HPDE6-E6E7 (cell line): ENCODE measurements at regions not wholly inside any gene's neighbourhood (a gene's known extent, or its start where the extent isn't known, plus 50 kb on each side); places are given as distances from the start of the nearest gene placed in this dataset.
"Not testable (repeated sequence)": the region's sequence is repeated elsewhere in the genome, so short reads cannot be mapped to it uniquely, and the experiment has no call there.

Experiments
- DNase-seq: peaks from one replicate; pipeline ENCODE4 v3.0.0; 2011; ENCODE audit warnings: missing footprints; ENCODE audit errors: extremely low spot score

- no peak for DNase-seq
Measured at GRCh38 chr1:234845097-234845660, 235.2 kb upstream of the IRF2BP2 start.

DNA sequence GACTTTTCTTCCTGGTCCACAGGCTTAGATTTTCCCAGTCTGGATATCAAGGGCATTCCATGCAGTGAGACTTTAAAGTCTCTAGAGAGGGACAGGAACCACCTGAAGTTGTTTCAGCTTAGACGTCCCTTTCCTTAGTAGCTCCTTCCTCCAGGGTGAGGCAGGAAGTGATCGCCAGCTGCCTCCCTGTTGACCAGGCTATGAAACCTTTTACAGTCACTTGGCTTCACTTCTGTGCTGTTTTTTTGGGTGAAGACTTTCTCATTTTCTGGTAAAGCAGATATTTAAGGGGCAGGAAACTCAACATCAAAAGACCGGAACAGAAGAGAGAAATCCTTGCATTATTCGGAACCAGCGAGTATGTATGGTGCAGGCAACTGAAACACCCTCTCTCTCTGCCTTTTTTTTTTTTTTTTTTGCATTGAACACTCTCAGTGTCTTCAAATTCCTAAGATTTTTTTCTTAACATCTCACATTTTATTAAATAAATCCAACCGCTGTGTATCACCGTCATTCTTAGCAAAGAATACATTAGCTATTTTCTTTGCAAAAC is 234.6 kb upstream of the IRF2BP2 start:
- DNase-seq, result no peak

GRCh38 chr1:234843946-234844345 is 234.0 kb upstream of the IRF2BP2 start:
- no peak for DNase-seq

GRCh38 chr1:234842726-234843641 is 233.0 kb upstream of the IRF2BP2 start:
- DNase-seq, result no peak

DNA sequence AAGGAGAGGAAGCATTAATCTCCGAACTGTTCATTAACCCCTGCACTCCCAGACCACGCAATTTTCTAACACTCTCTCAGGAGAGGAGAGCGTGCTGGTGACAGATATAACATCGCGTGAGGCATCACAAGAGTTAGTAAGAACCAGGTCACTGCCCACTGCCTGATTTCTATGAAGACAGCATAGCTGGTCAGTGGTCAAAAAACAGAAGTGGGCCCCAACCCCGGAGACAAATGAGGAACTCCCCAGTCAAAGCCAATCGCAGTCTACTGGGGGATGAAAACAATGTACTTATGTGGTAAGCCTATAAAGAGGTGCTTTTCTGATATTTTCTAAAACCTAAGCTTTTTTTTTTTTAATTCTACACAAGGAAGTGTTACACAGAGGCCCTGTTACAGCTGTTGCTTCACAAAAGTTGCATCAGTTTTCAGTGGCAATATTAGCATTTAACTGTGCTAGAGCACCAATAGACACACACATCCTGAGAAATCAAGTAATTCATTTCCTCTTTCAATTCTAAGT is 231.8 kb upstream of the IRF2BP2 start:
- no peak for DNase-seq

DNA sequence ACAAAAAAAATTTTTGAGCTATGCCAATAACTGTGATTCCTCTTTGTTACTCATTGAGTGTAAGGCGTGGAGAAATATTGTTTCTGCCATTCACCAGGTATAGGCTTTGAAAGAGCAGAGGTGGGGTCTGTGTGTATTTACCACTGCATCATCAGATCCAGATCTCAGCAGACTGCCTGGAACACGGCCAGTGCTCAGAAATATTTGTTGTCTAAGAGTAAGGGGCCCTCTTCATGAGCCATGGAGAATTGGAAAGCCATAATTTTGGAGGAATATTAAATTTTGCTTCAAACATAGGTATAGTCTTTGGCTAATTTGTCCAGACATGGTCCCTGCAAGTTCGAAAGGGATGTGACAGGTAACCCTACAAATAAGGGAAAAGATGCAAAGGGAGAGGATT is 231.3 kb upstream of the IRF2BP2 start:
- DNase-seq, result no peak

DNA sequence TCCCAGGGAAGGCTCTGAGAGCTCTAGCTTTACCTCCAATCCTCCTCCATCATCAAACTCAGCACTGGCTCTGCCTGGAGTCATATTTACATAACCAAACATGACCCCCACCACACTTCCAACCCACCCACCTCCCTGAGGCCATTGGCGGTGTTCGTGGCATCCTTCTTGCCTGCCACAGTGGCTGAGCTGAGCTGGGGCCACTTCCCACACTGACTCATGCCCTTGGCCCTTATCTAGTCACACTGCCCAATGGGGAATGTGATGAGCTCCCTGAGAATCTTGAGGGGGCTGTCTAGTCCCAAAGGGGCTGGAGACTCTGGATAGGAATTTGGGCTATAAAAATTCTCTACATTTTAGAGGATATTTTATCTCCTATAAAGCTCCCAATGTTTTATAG is 230.9 kb upstream of the IRF2BP2 start:
- DNase-seq, result no peak

DNA sequence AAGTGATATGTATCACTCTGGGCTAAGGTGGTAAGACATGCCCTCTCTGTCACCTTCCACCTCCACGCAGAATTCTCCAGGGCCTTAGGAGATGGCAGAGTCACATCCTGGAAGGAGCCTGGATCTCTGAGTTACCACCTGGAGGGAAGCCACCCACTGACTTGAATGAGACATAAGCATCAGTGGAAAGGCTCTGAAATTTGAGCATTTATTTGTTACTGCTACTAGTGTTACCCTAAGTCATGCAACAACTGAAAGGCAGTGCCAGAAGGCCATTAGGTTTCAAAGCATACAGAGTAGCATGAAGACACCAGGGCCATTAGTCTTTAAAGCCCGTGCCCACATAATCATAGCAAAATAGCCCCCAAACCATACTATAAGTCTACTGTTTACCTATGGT is 230.3 kb upstream of the IRF2BP2 start:
- no peak for DNase-seq

GRCh38 chr1:234839663-234840062 is 229.7 kb upstream of the IRF2BP2 start:
- DNase-seq, result no peak

DNA sequence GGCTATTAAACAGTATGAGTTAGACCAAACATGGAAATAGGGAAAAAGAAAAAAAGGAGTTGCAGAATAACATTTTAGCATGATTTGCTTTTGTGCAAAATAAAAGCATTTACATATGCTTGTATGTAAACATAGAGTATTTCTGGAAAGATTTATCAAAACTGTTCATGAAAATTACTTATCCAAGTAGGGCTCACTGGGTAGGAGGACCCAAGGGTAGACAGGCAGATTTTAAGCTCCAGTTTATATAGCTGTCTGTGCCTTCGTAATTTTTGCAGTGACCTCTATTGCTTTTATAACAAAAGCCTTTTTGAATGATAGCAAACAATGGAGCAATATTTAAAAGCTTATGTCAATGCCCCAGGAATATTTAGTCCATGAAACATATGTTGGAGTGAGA is 228.8 kb upstream of the IRF2BP2 start:
- no peak for DNase-seq

DNA sequence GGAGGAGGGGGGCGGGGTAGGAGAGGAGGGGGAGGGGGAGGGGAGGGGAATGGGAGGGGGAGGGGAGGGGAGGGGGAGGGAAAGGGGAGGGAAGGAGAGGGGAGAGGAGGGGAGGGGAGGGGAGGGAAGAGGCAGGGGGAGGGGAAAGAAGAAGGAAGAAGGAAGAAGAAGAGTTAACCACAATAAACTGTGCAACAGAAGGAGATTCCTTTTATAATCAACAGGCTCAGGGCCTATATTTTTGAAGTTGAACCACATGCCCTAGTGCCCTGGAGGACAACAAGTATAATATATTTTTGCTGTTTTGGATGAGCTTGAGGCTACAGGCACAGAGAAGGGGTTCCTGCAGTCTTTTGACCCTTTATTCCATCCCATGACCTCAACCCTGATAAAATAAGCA is 228.2 kb upstream of the IRF2BP2 start:
- no peak for DNase-seq

- DNase-seq, result no peak
Measured at GRCh38 chr1:234837713-234838112, 227.7 kb upstream of the IRF2BP2 start.

- DNase-seq, result no peak
Measured at GRCh38 chr1:234836776-234837357, 226.9 kb upstream of the IRF2BP2 start.

DNA sequence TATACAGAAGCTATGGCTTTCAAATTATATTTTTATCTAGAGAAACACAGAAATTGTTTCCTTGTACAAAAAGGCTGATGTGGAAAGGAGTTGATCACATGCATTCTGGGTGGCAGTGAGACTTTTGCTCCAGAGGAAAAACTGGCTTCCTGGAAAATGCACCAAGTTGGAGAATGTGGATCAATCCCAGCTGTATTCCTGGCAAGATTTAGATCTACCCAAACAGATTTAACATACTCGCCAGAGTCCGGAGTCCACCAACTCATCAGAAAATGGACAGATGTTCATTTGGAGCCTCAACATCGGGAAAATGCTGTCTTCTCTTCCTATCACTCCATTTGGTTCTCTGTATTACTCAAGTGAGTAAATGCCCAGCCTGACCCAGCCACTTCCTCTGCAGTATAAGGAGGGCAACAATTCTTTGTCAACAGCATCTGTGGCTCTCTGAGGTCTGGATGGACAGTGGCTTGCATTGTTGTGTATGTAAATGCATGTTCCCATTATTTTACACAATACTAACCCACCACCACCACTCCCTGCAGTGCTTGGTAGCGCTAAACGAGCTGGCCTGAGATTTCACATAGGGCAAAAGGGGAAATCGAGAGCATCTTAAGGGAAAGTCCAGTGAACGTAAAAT is 226.2 kb upstream of the IRF2BP2 start:
- no peak for DNase-seq

GRCh38 chr1:234835239-234835638 is 225.3 kb upstream of the IRF2BP2 start:
- DNase-seq, result no peak

DNA sequence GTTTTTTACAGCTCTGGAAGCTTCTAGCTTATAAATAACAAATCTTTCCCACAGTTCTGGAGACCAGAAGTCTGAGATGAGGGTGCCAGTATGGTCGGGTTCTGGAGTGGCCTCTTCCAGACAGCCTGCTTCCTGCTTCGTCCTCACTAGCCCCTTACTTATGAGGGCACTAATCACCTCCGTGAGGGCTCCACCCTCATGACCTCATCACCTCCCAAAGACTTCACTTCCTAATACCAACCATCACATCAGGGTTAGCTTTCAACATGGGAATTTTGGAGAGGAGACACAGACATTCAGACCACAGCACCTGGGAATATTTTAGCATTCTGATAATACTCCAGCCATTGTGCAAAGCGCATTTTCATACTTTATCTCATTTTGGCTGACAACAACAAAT is 223.7 kb upstream of the IRF2BP2 start:
- DNase-seq, result no peak

DNA sequence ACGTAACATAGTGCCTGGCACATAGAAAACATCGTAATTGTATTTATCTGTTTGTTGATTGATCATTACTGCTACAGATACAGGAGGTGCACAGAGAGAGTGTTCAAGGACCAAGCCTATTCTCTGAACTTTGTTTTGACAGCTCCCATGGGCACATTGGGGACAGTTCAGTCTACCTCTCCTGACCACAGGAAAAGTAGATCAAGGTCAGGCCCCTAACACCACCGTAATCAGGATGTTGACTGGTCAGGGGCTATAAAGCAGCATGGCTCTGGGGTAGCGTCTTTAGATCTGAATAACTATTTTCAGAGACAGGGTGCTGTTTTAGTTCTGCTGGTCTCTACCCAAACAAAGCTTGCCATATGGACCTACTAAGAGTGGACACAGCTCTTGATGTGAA is 223.1 kb upstream of the IRF2BP2 start:
- DNase-seq, result no peak

- DNase-seq, result no peak
Measured at GRCh38 chr1:234827656-234828055, 217.7 kb upstream of the IRF2BP2 start.

DNA sequence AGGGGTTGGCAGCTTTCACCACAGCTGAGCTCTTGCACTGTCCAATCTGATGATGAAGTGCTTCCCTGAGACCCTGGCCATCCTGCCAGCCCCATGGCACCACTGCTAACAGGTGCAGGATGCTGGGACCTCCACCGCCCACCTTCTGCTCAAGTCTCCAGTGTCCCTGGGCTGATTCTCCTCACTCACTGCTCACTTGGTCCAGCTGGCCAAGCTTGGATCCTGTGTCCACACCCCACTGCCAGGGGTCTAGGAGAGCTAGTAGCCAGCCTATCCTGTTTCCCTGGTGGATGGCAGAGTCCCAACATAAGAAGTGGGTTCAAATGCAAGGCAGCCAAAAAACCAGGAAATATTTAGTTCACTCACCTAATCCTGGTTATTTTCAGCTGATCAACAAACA is 217.2 kb upstream of the IRF2BP2 start:
- DNase-seq, result no peak

DNA sequence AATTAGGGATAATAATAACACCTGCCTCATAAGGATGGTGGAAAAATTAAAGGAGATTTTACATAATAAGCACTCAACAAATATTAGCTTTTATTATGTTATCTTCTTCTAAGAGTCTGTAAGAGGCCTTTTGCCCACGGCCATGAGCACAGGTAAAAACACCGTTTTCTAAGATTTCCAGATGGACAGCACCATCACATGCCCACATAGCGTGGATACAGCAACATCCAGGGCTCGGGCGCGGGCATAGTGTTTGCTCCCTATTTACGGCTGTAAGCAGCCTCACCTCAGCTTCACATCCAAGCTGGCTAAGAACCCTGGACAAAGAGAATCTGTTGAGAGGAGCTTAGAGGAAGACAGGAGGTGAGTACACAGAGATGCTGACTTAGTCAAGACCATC is 216.4 kb upstream of the IRF2BP2 start:
- no peak for DNase-seq

DNA sequence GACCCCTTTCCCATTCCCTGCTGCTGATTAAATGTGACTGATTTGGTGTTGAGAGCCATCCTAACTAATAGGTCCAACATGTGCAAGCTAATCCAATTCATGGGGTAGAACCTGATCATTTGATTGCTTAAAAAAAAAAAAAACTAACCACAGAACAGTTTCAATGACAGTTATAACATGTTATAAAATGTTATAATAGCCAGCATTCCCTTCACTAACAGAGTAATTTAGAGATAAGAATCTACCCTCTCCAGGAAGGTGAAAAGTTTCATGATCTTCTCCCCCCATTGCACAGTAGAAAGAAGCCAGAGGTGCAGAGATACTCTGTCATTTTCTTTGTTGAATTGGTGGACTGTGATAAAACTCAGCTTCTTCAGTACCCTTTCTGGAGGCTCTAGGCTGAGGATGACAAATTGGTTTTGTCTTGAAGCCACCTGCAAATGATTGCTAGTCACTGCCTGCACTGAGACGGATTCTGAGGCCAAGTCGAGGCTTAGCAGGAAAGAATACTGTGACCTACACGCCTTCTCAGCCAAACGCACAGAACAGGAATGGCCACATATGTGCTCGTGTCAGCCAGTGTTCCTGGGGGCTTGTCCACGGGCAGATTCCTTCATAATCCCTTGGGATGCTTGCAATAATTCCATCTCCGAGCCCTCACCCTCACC is 215.7 kb upstream of the IRF2BP2 start:
- DNase-seq, result no peak

- not testable (repeated sequence) for DNase-seq
Measured at GRCh38 chr1:234824836-234825235, 214.9 kb upstream of the IRF2BP2 start.
